Uterus (tissue), 2 donors: ENCODE measurements at regions not wholly inside any gene's neighbourhood (a gene's known extent, or its start where the extent isn't known, plus 50 kb on each side); places are given as distances from the start of the nearest gene placed in this dataset.

Source experiments
- POLR2A ChIP-seq, 2 donors: fragments of 450-650 bp; IDR thresholded peaks; one replicate each; pipeline ENCODE4 v1.6.1; 2016; ENCODE audit warnings: antibody characterized with exemption in 2 of 2, mild to moderate bottlenecking in 1 of 2, moderate library complexity in 1 of 2
- TF ChIP-seq, protein P1 (sequence below), 4 experiments: fragments of 200-600 bp in 2 of 4; fragments of 450-650 bp in 2 of 4; sonication (generic) in 2 of 4; IDR thresholded peaks; one replicate each; pipeline ENCODE4 v1.5.1; 2016 to 2019; ENCODE audit warnings: antibody characterized with exemption in 4 of 4, mild to moderate bottlenecking in 2 of 4, moderate library complexity in 1 of 4

GRCh38 chr18:78558101-78558810 lies 421.4 kb upstream of the SALL3 start:
- TF ChIP-seq, protein P1, sequence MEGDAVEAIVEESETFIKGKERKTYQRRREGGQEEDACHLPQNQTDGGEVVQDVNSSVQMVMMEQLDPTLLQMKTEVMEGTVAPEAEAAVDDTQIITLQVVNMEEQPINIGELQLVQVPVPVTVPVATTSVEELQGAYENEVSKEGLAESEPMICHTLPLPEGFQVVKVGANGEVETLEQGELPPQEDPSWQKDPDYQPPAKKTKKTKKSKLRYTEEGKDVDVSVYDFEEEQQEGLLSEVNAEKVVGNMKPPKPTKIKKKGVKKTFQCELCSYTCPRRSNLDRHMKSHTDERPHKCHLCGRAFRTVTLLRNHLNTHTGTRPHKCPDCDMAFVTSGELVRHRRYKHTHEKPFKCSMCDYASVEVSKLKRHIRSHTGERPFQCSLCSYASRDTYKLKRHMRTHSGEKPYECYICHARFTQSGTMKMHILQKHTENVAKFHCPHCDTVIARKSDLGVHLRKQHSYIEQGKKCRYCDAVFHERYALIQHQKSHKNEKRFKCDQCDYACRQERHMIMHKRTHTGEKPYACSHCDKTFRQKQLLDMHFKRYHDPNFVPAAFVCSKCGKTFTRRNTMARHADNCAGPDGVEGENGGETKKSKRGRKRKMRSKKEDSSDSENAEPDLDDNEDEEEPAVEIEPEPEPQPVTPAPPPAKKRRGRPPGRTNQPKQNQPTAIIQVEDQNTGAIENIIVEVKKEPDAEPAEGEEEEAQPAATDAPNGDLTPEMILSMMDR (IDR thresholded peaks at IDR 0.05) = no peak
- TF ChIP-seq POLR2A (IDR thresholded peaks at IDR 0.05) = no peak
